ENCODE measurements at regions not wholly inside any gene's neighbourhood (a gene's known extent, or its start where the extent isn't known, plus 50 kb on each side); places are given as distances from the start of the nearest gene placed in this dataset.

GRCh38 chr7:26472971-26473370 lies 181.3 kb downstream of the SNX10 start:
- H3K36me3 ChIP-seq (ENCODE audit: control insufficient read depth, insufficient read depth, low read length) = no peaks in the 10 kb centered on the region
- no peak for TF ChIP-seq CTCF (conservative IDR thresholded peaks at IDR 0.05 in 1 of 2, IDR thresholded peaks at IDR 0.05 in 1 of 2; ENCODE audit: low read depth in 1 of 2, low read length in 2 of 2)
- no peak for TF ChIP-seq EZH2 (IDR thresholded peaks at IDR 0.05; ENCODE audit: low read length, missing control alignments)
- H3K79me2 ChIP-seq (ENCODE audit: control insufficient read depth, insufficient read depth, low read length) = no peaks in the 10 kb centered on the region
- no peak overlapping the region for H3K27ac ChIP-seq (ENCODE audit: insufficient read depth, low read length)
- no peak overlapping the region for H2AFZ ChIP-seq (ENCODE audit: low read length)
- no peak overlapping the region for H3K4me2 ChIP-seq (ENCODE audit: extremely low read depth, insufficient read depth, low read length)
- H4K20me1 ChIP-seq (ENCODE audit: control insufficient read depth, extremely low read depth, insufficient read depth, low read length) = no peaks in the 10 kb centered on the region
- no peak overlapping the region for H3K4me3 ChIP-seq (replicated peaks in 1 of 4; ENCODE audit: control extremely low read depth in 1 of 4, insufficient read depth in 1 of 4, low read depth in 3 of 4, low read length in 4 of 4)
- H3K9me3 ChIP-seq (ENCODE audit: control insufficient read depth, insufficient read depth, low read depth, low read length) = no peaks in the 10 kb centered on the region
- no peaks in the 10 kb centered on the region for H3K4me1 ChIP-seq (ENCODE audit: control insufficient read depth, extremely low read depth, insufficient read depth, low read length)
- H3K27me3 ChIP-seq (ENCODE audit: control insufficient read depth, insufficient read depth, low read length) = no peaks in the 10 kb centered on the region
- H3K9ac ChIP-seq (ENCODE audit: insufficient read depth, low read length) = no peak overlapping the region
- no peak for DNase-seq (ENCODE audit: low read depth in 2 of 2)

- no peaks in the 10 kb centered on the region for H3K79me2 ChIP-seq (ENCODE audit: control insufficient read depth, insufficient read depth, low read length)
- H2AFZ ChIP-seq (ENCODE audit: low read length) = no peak overlapping the region
- H3K4me1 ChIP-seq (ENCODE audit: control insufficient read depth, extremely low read depth, insufficient read depth, low read length) = no peaks in the 10 kb centered on the region
- no peaks in the 10 kb centered on the region for H3K9me3 ChIP-seq (ENCODE audit: control insufficient read depth, insufficient read depth, low read depth, low read length)
- H3K4me3 ChIP-seq (replicated peaks in 1 of 4; ENCODE audit: control extremely low read depth in 1 of 4, insufficient read depth in 1 of 4, low read depth in 3 of 4, low read length in 4 of 4) = no peak overlapping the region
- no peak overlapping the region for H3K9ac ChIP-seq (ENCODE audit: insufficient read depth, low read length)
- H3K36me3 ChIP-seq (ENCODE audit: control insufficient read depth, insufficient read depth, low read length) = no peaks in the 10 kb centered on the region
- DNase-seq (ENCODE audit: low read depth in 2 of 2) = no peak
- no peak overlapping the region for H3K27ac ChIP-seq (ENCODE audit: insufficient read depth, low read length)
- H3K27me3 ChIP-seq (ENCODE audit: control insufficient read depth, insufficient read depth, low read length) = no peaks in the 10 kb centered on the region
- H3K4me2 ChIP-seq (ENCODE audit: extremely low read depth, insufficient read depth, low read length) = no peak overlapping the region
- no peaks in the 10 kb centered on the region for H4K20me1 ChIP-seq (ENCODE audit: control insufficient read depth, extremely low read depth, insufficient read depth, low read length)
- TF ChIP-seq CTCF (conservative IDR thresholded peaks at IDR 0.05 in 1 of 2, IDR thresholded peaks at IDR 0.05 in 1 of 2; ENCODE audit: low read depth in 1 of 2, low read length in 2 of 2) = no peak
- TF ChIP-seq EZH2 (IDR thresholded peaks at IDR 0.05; ENCODE audit: low read length, missing control alignments) = no peak
Measured at GRCh38 chr7:26476271-26476670, 184.6 kb downstream of the SNX10 start.

GRCh38 chr7:26477381-26477990 lies 185.8 kb downstream of the SNX10 start:
- H2AFZ ChIP-seq (ENCODE audit: low read length) = no peak overlapping the region
- no peak for TF ChIP-seq EZH2 (IDR thresholded peaks at IDR 0.05; ENCODE audit: low read length, missing control alignments)
- TF ChIP-seq CTCF (conservative IDR thresholded peaks at IDR 0.05 in 1 of 2, IDR thresholded peaks at IDR 0.05 in 1 of 2; ENCODE audit: low read depth in 1 of 2, low read length in 2 of 2) = no peak
- H3K4me1 ChIP-seq (ENCODE audit: control insufficient read depth, extremely low read depth, insufficient read depth, low read length) = no peaks in the 10 kb centered on the region
- DNase-seq (ENCODE audit: low read depth in 2 of 2) = no peak
- H3K36me3 ChIP-seq (ENCODE audit: control insufficient read depth, insufficient read depth, low read length) = no peaks in the 10 kb centered on the region
- H4K20me1 ChIP-seq (ENCODE audit: control insufficient read depth, extremely low read depth, insufficient read depth, low read length) = no peaks in the 10 kb centered on the region
- H3K27me3 ChIP-seq (ENCODE audit: control insufficient read depth, insufficient read depth, low read length) = no peaks in the 10 kb centered on the region
- no peak overlapping the region for H3K9ac ChIP-seq (ENCODE audit: insufficient read depth, low read length)
- H3K4me3 ChIP-seq (replicated peaks in 1 of 4; ENCODE audit: control extremely low read depth in 1 of 4, insufficient read depth in 1 of 4, low read depth in 3 of 4, low read length in 4 of 4) = no peak overlapping the region
- H3K9me3 ChIP-seq (ENCODE audit: control insufficient read depth, insufficient read depth, low read depth, low read length) = no peaks in the 10 kb centered on the region
- H3K27ac ChIP-seq (ENCODE audit: insufficient read depth, low read length) = no peak overlapping the region
- H3K79me2 ChIP-seq (ENCODE audit: control insufficient read depth, insufficient read depth, low read length) = no peaks in the 10 kb centered on the region
- H3K4me2 ChIP-seq (ENCODE audit: extremely low read depth, insufficient read depth, low read length) = no peak overlapping the region
